GM19438 (cell line): ENCODE measurements at regions not wholly inside any gene's neighbourhood (a gene's known extent, or its start where the extent isn't known, plus 50 kb on each side); places are given as distances from the start of the nearest gene placed in this dataset.

Experiments used
- ATAC-seq: cut with Tn5 transposase; IDR thresholded peaks from one replicate; pipeline ENCODE4 v1.9.1; 2021; ENCODE audit warnings: low read depth; ENCODE audit not compliant: unreplicated experiment

- no peak for ATAC-seq
These were observed 836.6 kb upstream of the SOX9 start for GRCh38 chr17:71284032-71284755.

- ATAC-seq, result no peak
These were observed 834.2 kb upstream of the SOX9 start for GRCh38 chr17:71286625-71287024.

- no peak for ATAC-seq
These were observed 833.6 kb upstream of the SOX9 start for GRCh38 chr17:71287071-71287823.

- no peak for ATAC-seq
These were observed 828.8 kb upstream of the SOX9 start for GRCh38 chr17:71292006-71292405.

GRCh38 chr17:71296005-71296404, 824.8 kb upstream of the SOX9 start:
- ATAC-seq, result no peak

GRCh38 chr17:71301063-71301462, 819.8 kb upstream of the SOX9 start:
- ATAC-seq, result no peak

- no peak for ATAC-seq
These were observed 817.9 kb upstream of the SOX9 start for GRCh38 chr17:71302721-71303549.

- ATAC-seq, result no peak
These were observed 816.2 kb upstream of the SOX9 start for GRCh38 chr17:71304498-71305158.

GRCh38 chr17:71313866-71314265, 807.0 kb upstream of the SOX9 start:
- ATAC-seq, result no peak

- no peak for ATAC-seq
These were observed 805.3 kb upstream of the SOX9 start for GRCh38 chr17:71315568-71315967.

GRCh38 chr17:71316176-71316897, 804.5 kb upstream of the SOX9 start:
- no peak for ATAC-seq

- ATAC-seq, result no peak
These were observed 800.6 kb upstream of the SOX9 start for GRCh38 chr17:71320009-71320796.

- ATAC-seq, result no peak
These were observed 795.7 kb upstream of the SOX9 start for GRCh38 chr17:71325117-71325516.

GRCh38 chr17:71325886-71326285, 794.9 kb upstream of the SOX9 start:
- no peak for ATAC-seq

GRCh38 chr17:71327376-71328059, 793.3 kb upstream of the SOX9 start:
- no peak for ATAC-seq

GRCh38 chr17:71329310-71330098, 791.3 kb upstream of the SOX9 start:
- ATAC-seq, result no peak

- no peak for ATAC-seq
These were observed 790.8 kb upstream of the SOX9 start for GRCh38 chr17:71330099-71330375.

GRCh38 chr17:71331754-71332325, 789.0 kb upstream of the SOX9 start:
- ATAC-seq, result no peak
